ENCODE measurements at regions not wholly inside any gene's neighbourhood (a gene's known extent, or its start where the extent isn't known, plus 50 kb on each side); places are given as distances from the start of the nearest gene placed in this dataset.

- intact Hi-C loops (cut with micrococcal nuclease) (no loop called here), in situ Hi-C loops (cut with MboI) (no loop called here)
- no peaks in the 10 kb centered on the region for H3K4me1 ChIP-seq (replicated peaks in 1 of 2; ENCODE audit: control insufficient read depth in 2 of 2, insufficient read depth in 2 of 2, low read length in 2 of 2)
- ATAC-seq (no peak), DNase-seq (ENCODE audit: extremely low read depth in 1 of 4, low spot score in 3 of 4) (no peak), FAIRE-seq (no peak)
- 3% methylated on average over 4 of the region's 4 CpGs for WGBS (ENCODE audit: insufficient coverage, low coverage, missing lambda C conversion rate)
- no peak overlapping the region for H3K27ac ChIP-seq (ENCODE audit: extremely low read depth, low read depth, low read length)
- no peaks in the 10 kb centered on the region for H3K79me2 ChIP-seq (ENCODE audit: control insufficient read depth, insufficient read depth, low read length)
- no peaks in the 10 kb centered on the region for H3K27me3 ChIP-seq (ENCODE audit: control insufficient read depth in 2 of 2, insufficient read depth in 2 of 2, low read length in 2 of 2)
- no peak overlapping the region for H3K4me3 ChIP-seq
- no TSS peak for BruUV-seq (replicated peaks)
- H3K9ac ChIP-seq (ENCODE audit: insufficient read depth in 1 of 2, low read depth in 2 of 2, low read length in 2 of 2) = no peak overlapping the region
- no peaks in the 10 kb centered on the region for H3K9me1 ChIP-seq (ENCODE audit: control insufficient read depth, insufficient read depth, low read length)
- no peaks in the 10 kb centered on the region for H3K36me3 ChIP-seq (ENCODE audit: control insufficient read depth, insufficient read depth, low read length)
- no peak overlapping the region for H3K4me2 ChIP-seq (ENCODE audit: insufficient read depth, low read length)
- no peaks in the 10 kb centered on the region; the same call in 1 of the 2 replicates for H3K9me3 ChIP-seq (replicated peaks; ENCODE audit: control insufficient read depth, insufficient read depth, low read depth, low read length)
- H4K20me1 ChIP-seq (replicated peaks; ENCODE audit: control insufficient read depth, insufficient read depth, low read length) = no peaks in the 10 kb centered on the region
- no peak overlapping the region for H2AFZ ChIP-seq (ENCODE audit: low read depth, low read length)
- ChIA-PET CTCF (ENCODE audit: low intra/inter-chr PET ratio) (no interaction called here), POLR2A (no interaction called here)
- TF ChIP-seq ZFP30 (CRISPR knock-in tag; IDR thresholded peaks at IDR 0.05; ENCODE audit: borderline replicate concordance) = no peak
- no peak for TF ChIP-seq TEAD4 (IDR thresholded peaks at IDR 0.05; ENCODE audit: low read length)
- TF ChIP-seq TEAD4 (CRISPR knock-in tag; IDR thresholded peaks at IDR 0.05; ENCODE audit: borderline replicate concordance) = no peak
- no peak for TF ChIP-seq CBX5 (IDR thresholded peaks at IDR 0.05; ENCODE audit: borderline replicate concordance, low read depth)
- no peak for TF ChIP-seq GATA2 (CRISPR knock-in tag; IDR thresholded peaks at IDR 0.05)
- no peak for TF ChIP-seq NFE2 (IDR thresholded peaks at IDR 0.05; ENCODE audit: low read depth)
- TF ChIP-seq, protein P1, sequence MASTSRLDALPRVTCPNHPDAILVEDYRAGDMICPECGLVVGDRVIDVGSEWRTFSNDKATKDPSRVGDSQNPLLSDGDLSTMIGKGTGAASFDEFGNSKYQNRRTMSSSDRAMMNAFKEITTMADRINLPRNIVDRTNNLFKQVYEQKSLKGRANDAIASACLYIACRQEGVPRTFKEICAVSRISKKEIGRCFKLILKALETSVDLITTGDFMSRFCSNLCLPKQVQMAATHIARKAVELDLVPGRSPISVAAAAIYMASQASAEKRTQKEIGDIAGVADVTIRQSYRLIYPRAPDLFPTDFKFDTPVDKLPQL (IDR thresholded peaks at IDR 0.05; ENCODE audit: extremely low read depth, insufficient read length) = no peak
- TF ChIP-seq ZNF140 (CRISPR knock-in tag; IDR thresholded peaks at IDR 0.05) = no peak
- TF ChIP-seq FOXA1 (IDR thresholded peaks at IDR 0.05; ENCODE audit: borderline replicate concordance) = no peak
These were observed 811.1 kb upstream of the LRATD1 start for GRCh38 chr2:13821255-13821880.
